Stomach (tissue), 8 donors: ENCODE measurements at regions not wholly inside any gene's neighbourhood (a gene's known extent, or its start where the extent isn't known, plus 50 kb on each side); places are given as distances from the start of the nearest gene placed in this dataset.
A peak's percentile ranks its signal among the peaks of the same experiment; 100 is the strongest.

Experiments
- DNase-seq, 2 donors: peaks; one replicate each; pipeline versions ENCODE4 v3.0.0 to v3.0.0-alpha.2; 2013 to 2019
- H3K27ac ChIP-seq, 5 donors: fragments of 200-600 bp in 4 of 5; sonication (generic) in 4 of 5; one replicate each; pipeline ENCODE4 v1.5.1; 2013 to 2019; ENCODE audit warnings: mild to moderate bottlenecking in 1 of 5, moderate library complexity in 1 of 5
- H3K27me3 ChIP-seq, 3 donors: fragments of 200-600 bp; sonication (generic); one replicate each; pipeline ENCODE4 v1.5.1; 2017 to 2019; ENCODE audit warnings: mixed run types in 1 of 3
- H3K36me3 ChIP-seq, 4 donors: fragments of 200-600 bp; sonication (generic); 1 replicate in 3 of 4; 2 replicates in 1 of 4; pipeline ENCODE4 v1.5.1; 2016 to 2019
- H3K4me1 ChIP-seq, 4 donors: fragments of 200-600 bp; sonication (generic); one replicate each; pipeline ENCODE4 v1.5.1; 2016 to 2019
- H3K4me3 ChIP-seq, 4 donors: fragments of 200-600 bp; sonication (generic) in 3 of 4; one replicate each; pipeline ENCODE4 v1.5.1; 2016 to 2019; ENCODE audit warnings: mild to moderate bottlenecking in 1 of 4
- H3K9me3 ChIP-seq, 4 donors: fragments of 200-600 bp; sonication (generic); one replicate each; pipeline ENCODE4 v1.5.1; 2016 to 2019
- EP300 ChIP-seq: sonication (generic); formaldehyde crosslinking; IDR thresholded peaks from one replicate; pipeline ENCODE4 v1.6.1; 2017; ENCODE audit warnings: antibody characterized with exemption
- POLR2A ChIP-seq, 4 donors: fragments of 450-650 bp; IDR thresholded peaks; one replicate each; pipeline ENCODE4 v1.6.1; 2016; ENCODE audit warnings: antibody characterized with exemption in 4 of 4, control low read depth in 2 of 4, mild to moderate bottlenecking in 1 of 4, moderate library complexity in 1 of 4
- POLR2AphosphoS5 ChIP-seq, 3 donors: sonication (generic); formaldehyde crosslinking; IDR thresholded peaks; one replicate each; pipeline ENCODE4 v1.6.1; 2016; ENCODE audit warnings: antibody characterized with exemption in 3 of 3
- WGBS, 5 donors: extraction: QIAGEN DNeasy Blood & Tissue Kit in 3 of 5; methylation state at CpG; one replicate each; pipeline versions ENCODE4 v1.1.5 to v1.1.7; 2013 to 2018; 5-methylcytosine and 5-hydroxymethylcytosine counted together
- intact Hi-C: fragments of 100-400 bp; cut with DNase I; formaldehyde crosslinking; loops from one replicate; pipeline ENCODE4 v1.15.1; 2023; ENCODE audit warnings: low total_unique reads
- TF ChIP-seq, protein P1 (sequence below), 7 experiments: fragments of 450-650 bp in 4 of 7; fragments of 200-600 bp in 3 of 7; sonication (generic) in 3 of 7; IDR thresholded peaks; one replicate each; pipeline ENCODE4 v1.5.1; 2016 to 2019; ENCODE audit warnings: antibody characterized with exemption in 7 of 7, control low read depth in 2 of 7, mild to moderate bottlenecking in 1 of 7
- donor health status: healthy with polysubstance abuse.
- donor health status: Bipolar disorder and iron deficiency.
- donor health status: healthy.

- no peak for DNase-seq
- Histone ChIP-seq H3K27ac (no peak overlapping the region), H3K9me3 (no peaks in the 10 kb centered on the region), H3K4me1 (peaks cover 0 to 6% (median 0%) of the 10 kb centered on the region in 4 donors), H3K27me3 (peaks cover 0 to 66% (median 0%) of the 10 kb centered on the region in 3 donors), H3K4me3 (no peak overlapping the region), H3K36me3 (no peaks in the 10 kb centered on the region)
- 87 to 94% (median 89%) methylated on average over 18 to 19 of the region's 19 CpGs for WGBS, 5 donors
- TF ChIP-seq, protein P1, sequence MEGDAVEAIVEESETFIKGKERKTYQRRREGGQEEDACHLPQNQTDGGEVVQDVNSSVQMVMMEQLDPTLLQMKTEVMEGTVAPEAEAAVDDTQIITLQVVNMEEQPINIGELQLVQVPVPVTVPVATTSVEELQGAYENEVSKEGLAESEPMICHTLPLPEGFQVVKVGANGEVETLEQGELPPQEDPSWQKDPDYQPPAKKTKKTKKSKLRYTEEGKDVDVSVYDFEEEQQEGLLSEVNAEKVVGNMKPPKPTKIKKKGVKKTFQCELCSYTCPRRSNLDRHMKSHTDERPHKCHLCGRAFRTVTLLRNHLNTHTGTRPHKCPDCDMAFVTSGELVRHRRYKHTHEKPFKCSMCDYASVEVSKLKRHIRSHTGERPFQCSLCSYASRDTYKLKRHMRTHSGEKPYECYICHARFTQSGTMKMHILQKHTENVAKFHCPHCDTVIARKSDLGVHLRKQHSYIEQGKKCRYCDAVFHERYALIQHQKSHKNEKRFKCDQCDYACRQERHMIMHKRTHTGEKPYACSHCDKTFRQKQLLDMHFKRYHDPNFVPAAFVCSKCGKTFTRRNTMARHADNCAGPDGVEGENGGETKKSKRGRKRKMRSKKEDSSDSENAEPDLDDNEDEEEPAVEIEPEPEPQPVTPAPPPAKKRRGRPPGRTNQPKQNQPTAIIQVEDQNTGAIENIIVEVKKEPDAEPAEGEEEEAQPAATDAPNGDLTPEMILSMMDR (IDR thresholded peaks at IDR 0.05): no peak
- no peak for TF ChIP-seq POLR2AphosphoS5 (IDR thresholded peaks at IDR 0.05)
- no peak for TF ChIP-seq EP300
- intact Hi-C loops: no loop called here
Observed at GRCh38 chr21:43271452-43272020, 102.7 kb downstream of the CRYAA start.

GRCh38 chr21:43270800-43271301, 102.0 kb downstream of the CRYAA start:
- Histone ChIP-seq H3K27me3 (peaks cover 0 to 60% (median 0%) of the 10 kb centered on the region in 3 donors), H3K27ac (no peak overlapping the region), H3K9me3 (no peaks in the 10 kb centered on the region), H3K4me1 (peaks cover 0 to 6% (median 0%) of the 10 kb centered on the region in 4 donors), H3K4me3 (no peak overlapping the region), H3K36me3 (no peaks in the 10 kb centered on the region)
- DNase-seq: peak in 1 of 2 donors; percentile 75
- WGBS, 5 donors: 70 to 86% (median 82%) methylated on average over 16 to 20 of the region's 20 CpGs
- TF ChIP-seq POLR2AphosphoS5 (IDR thresholded peaks at IDR 0.05): no peak
- no peak for TF ChIP-seq POLR2A (IDR thresholded peaks at IDR 0.05)
- TF ChIP-seq EP300: no peak
- TF ChIP-seq, protein P1 (IDR thresholded peaks at IDR 0.05): no peak
- intact Hi-C loops: no loop called here

DNA sequence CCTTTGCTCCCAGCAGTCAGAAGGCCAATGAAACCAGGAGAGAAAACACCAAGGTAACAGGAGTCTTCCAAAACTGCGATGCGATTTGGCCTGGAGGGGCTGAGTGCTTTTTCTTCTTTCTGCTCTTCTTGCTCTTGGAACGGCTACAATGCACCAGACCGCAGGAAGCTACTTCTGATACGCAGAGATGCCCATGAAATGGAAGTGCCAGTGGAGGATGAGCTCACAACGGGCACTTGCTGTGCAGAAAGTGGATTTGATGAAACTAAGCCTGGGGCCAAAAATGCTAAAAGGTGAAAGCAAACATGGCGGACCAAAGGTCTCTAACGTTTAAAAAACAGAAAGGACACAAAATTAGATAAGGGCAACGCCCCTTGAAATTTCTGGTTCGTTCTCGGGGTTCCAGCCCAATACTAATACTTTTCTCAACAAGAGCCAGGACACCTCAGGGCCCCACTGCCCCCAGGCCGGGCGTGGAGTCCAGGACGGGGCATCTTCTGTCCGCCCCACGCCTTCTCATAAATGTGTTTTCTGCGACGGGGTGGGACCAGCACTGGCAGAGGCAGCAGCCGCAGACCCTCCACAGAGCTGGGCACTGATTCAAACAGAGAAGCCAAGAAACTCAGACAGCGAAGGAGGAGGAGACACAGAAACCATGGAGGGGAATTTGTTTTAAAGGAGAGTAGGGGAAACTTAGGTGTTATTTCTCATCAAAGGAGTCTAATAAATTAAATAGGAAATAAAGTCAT, 101.3 kb downstream of the CRYAA start:
- 75 to 90% (median 80%) methylated on average over 20 of the region's 20 CpGs for WGBS, 5 donors
- Histone ChIP-seq H3K27ac (no peak overlapping the region), H3K4me1 (peaks cover 0 to 6% (median 0%) of the 10 kb centered on the region in 4 donors), H3K27me3 (peaks cover 0 to 53% (median 0%) of the 10 kb centered on the region in 3 donors), H3K36me3 (no peaks in the 10 kb centered on the region), H3K9me3 (no peaks in the 10 kb centered on the region), H3K4me3 (no peak overlapping the region)
- peak in 1 of 2 donors; percentile 63 for DNase-seq
- no peak for TF ChIP-seq EP300
- no peak for TF ChIP-seq POLR2AphosphoS5 (IDR thresholded peaks at IDR 0.05)
- TF ChIP-seq, protein P1 (IDR thresholded peaks at IDR 0.05): no peak
- no peak for TF ChIP-seq POLR2A (IDR thresholded peaks at IDR 0.05)
- intact Hi-C loops: no loop called here

GRCh38 chr21:43269440-43269839, 100.6 kb downstream of the CRYAA start:
- peaks cover 0 to 6% (median 0%) of the 10 kb centered on the region in 4 donors for H3K4me1 ChIP-seq
- intact Hi-C loops: no loop called here
- H3K27ac ChIP-seq: no peak overlapping the region
- 55 to 88% (median 65%) methylated on average over 6 to 10 of the region's 10 CpGs for WGBS, 5 donors
- H3K4me3 ChIP-seq: no peak overlapping the region
- TF ChIP-seq, protein P1 (IDR thresholded peaks at IDR 0.05): no peak
- TF ChIP-seq POLR2A (IDR thresholded peaks at IDR 0.05): no peak
- no peak for TF ChIP-seq EP300
- no peak for TF ChIP-seq POLR2AphosphoS5 (IDR thresholded peaks at IDR 0.05)
- no peaks in the 10 kb centered on the region for H3K36me3 ChIP-seq
- no peaks in the 10 kb centered on the region for H3K9me3 ChIP-seq
- no peak for DNase-seq
- peaks cover 0 to 46% (median 0%) of the 10 kb centered on the region in 3 donors for H3K27me3 ChIP-seq
